GM18951 (cell line): ENCODE measurements at regions not wholly inside any gene's neighbourhood (a gene's known extent, or its start where the extent isn't known, plus 50 kb on each side); places are given as distances from the start of the nearest gene placed in this dataset.

ENCODE experiments used
- POLR2A ChIP-seq: IDR thresholded peaks from 4 replicates; pipeline ENCODE4 v1.6.1; 2011; ENCODE audit warnings: mild to moderate bottlenecking; ENCODE audit not compliant: insufficient read length, insufficient read depth; ENCODE audit errors: extremely low read depth
- in situ Hi-C: fragments of 300-500 bp; cut with MboI; formaldehyde crosslinking; loops from one replicate; pipeline ENCODE4 v1.12.0; 2022; ENCODE audit warnings: low sequenced_read_pairs, mixed read lengths, inconsistent platforms; ENCODE audit not compliant: unreplicated experiment

DNA sequence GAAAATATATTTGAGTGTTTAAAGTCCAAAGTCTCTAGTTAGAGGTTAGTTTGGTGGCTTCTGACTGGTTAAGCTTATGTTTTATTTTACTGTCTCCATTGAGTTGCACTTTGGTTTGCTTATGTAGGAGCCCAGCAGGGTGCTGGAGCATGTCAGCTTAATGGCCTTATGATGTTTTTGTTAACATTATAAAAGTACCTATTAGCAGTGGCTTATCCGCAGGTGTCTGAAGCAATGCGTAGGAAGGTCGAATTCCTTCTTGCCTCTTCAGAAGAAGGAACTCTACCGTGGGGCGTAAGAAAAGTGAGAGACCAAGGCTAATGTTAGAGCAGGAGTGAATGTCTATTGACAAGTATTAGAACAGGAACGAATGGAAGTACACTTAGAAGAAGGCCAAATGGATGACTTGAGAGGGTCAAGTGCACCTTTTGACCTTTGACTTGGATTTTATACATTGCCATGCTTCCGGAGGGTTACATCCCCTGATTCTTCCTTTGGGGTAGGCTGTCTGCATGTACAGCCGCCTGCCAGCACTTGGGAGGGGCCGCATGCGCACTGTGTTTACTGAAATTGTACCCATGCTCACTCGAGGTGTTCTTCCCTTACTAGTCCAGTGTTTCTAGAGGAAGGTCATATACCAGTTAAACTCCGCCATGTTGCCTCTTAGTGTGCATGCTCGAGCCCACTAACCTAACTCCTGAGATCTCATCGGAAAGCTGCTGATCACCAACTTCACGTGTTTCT lies 793.9 kb upstream of the PCDH9 start:
- TF ChIP-seq POLR2A, result no peak
- in situ Hi-C loops, result no loop called here

- in situ Hi-C loops, result no loop called here
These were observed 789.8 kb upstream of the PCDH9 start for GRCh38 chr13:68019901-68020300.

GRCh38 chr13:68009546-68009945 lies 779.4 kb upstream of the PCDH9 start:
- in situ Hi-C loops, result no loop called here
- TF ChIP-seq POLR2A, result no peak

More at GRCh38 chr13:68019901-68020300, 789.8 kb upstream of the PCDH9 start:
- no peak for TF ChIP-seq POLR2A

DNA sequence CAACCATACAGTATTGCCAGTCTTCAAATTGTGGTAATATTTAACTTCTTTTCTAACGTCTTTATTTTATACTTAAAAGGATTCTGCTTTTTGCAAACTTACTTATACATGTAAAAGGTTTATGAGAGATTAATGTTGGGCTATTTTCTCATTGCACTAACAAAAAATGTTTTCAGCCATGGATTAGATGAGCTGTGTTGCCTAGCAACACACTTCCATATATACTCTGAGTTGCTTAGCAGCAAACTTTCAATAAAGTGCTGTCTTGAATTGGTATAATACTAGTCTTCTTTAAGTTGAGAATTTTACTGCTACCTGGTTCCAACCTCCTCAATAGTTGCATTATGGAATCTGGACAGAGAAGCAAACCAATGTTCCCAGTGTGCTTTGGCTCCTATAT lies 777.4 kb upstream of the PCDH9 start:
- TF ChIP-seq POLR2A, result no peak
- in situ Hi-C loops, result no loop called here

GRCh38 chr13:67996101-67996500 lies 766.0 kb upstream of the PCDH9 start:
- TF ChIP-seq POLR2A, result no peak
- in situ Hi-C loops, result no loop called here

DNA sequence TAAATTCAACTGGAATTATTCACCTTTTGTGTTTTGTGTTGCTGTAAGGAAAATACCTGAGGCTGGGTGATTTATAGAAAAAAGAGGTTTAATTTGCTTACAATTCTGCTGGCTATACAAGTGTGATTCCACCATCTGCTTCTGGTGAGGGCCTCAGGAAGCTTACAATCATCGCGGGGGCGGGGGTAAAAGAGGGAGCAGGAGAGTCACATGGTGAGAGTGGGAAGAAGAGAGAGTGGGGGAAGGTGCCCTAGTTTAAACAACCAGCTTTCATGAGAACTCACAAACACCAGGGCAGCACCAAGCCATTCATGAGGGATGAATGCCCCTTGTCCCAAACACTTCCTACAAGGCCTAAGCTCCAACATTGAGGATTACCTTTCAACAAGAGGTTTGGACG lies 760.7 kb upstream of the PCDH9 start:
- no peak for TF ChIP-seq POLR2A
- in situ Hi-C loops, result no loop called here

- in situ Hi-C loops, result no loop called here
- no peak for TF ChIP-seq POLR2A
These were observed 756.1 kb upstream of the PCDH9 start for GRCh38 chr13:67986234-67986633.

GRCh38 chr13:67977066-67977465 lies 746.9 kb upstream of the PCDH9 start:
- no peak for TF ChIP-seq POLR2A
- in situ Hi-C loops, result no loop called here

DNA sequence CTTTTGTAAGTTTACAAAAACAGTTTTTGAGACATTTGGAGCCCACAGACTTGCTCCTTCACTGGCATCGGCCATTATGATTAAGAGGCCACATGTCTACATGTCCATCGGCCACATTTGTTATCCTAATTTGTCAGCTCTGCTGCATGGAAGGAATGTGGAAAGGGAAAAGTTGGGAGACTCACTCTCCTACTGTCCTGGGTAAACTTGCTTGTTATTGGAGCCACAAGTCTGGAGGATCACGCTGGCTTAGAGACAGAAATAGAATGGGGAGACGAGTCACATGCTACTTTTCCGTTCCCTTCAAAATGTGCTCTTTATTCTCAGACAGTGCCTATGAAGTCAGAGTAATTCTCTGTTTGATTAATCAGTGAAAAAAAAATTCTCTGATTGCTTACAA lies 741.2 kb upstream of the PCDH9 start:
- TF ChIP-seq POLR2A, result no peak
- in situ Hi-C loops, result no loop called here

GRCh38 chr13:67967031-67967430 lies 736.9 kb upstream of the PCDH9 start:
- no peak for TF ChIP-seq POLR2A
- in situ Hi-C loops, result no loop called here

DNA sequence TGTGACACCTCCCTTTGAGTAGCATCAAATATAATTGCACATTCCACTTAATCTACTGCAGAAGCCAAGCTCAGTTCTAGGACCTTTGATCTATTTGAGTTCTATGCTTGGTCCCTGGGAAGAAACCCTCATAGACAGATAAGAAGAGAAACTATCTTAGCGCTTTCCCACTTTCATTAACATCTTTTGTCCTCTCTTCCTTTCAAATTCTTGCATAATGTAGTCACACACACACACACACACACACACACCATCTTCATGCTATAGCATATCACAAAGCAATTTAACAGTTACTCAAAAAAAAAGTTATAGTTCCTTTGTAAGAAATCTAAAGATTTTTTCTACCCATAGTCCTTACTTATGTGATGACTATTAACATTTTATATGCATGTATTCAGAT lies 735.9 kb upstream of the PCDH9 start:
- in situ Hi-C loops, result no loop called here
- no peak for TF ChIP-seq POLR2A

DNA sequence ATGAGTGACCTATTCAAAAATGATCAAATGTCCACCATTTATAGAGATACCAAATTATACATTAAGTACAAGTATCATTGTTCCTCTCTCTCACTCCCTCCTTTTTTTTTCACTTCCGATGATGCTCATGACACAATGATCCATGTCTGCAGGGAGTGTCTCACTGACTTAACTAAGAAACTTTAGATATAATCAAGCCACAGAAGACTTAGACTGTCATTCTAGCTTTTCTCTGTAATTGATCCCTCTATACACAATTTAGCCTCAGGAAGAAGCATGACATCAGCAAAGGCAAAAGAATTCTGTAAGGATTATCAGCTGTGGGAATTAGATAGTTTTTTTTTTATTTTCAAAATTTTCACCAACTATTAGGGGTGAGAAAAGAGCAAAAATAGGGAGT lies 734.9 kb upstream of the PCDH9 start:
- TF ChIP-seq POLR2A, result no peak
- in situ Hi-C loops, result no loop called here

DNA sequence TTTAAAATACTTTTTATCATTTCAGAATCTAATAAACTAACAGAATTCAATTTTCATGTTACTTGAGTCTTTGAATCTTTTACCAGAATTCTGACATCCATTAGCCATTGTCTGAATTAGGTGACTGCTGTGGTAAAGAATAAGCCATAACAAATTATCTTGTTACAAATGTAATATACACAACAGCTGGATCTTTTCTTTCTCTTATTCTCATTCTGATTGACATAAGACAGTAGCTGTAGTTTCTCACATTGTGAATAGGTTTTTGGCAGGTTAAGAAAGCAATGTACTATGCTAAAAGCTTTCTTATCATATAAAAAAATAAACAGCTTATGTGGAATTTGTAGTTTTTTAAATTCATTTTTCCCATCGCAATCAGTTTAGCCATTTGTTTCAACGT lies 734.0 kb upstream of the PCDH9 start:
- in situ Hi-C loops, result no loop called here
- no peak for TF ChIP-seq POLR2A

DNA sequence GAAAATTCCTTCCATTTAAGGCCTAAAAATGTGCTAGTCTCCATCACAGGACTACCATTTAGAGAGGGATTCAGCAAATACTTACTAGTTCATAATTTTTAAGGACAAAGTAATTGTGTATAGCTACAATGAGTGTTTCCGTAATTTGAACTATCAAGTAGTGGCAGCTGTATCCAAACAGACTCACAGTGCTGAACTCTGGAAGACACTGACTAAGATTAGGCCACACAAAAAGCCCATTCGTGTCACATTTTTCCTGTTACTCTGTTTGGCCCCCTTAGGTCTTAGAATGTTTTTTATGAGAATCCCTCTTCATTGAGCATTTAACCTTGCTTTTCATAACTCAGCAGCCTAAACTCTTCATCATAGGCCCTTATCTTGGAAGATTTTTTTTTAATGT lies 731.2 kb upstream of the PCDH9 start:
- no peak for TF ChIP-seq POLR2A
- in situ Hi-C loops, result no loop called here

- TF ChIP-seq POLR2A, result no peak
- in situ Hi-C loops, result no loop called here
These were observed 721.3 kb upstream of the PCDH9 start for GRCh38 chr13:67951431-67951830.

- TF ChIP-seq POLR2A, result no peak
- in situ Hi-C loops, result no loop called here
These were observed 720.5 kb upstream of the PCDH9 start for GRCh38 chr13:67950603-67951002.
